ENCODE measurements at regions not wholly inside any gene's neighbourhood (a gene's known extent, or its start where the extent isn't known, plus 50 kb on each side); places are given as distances from the start of the nearest gene placed in this dataset.

DNA sequence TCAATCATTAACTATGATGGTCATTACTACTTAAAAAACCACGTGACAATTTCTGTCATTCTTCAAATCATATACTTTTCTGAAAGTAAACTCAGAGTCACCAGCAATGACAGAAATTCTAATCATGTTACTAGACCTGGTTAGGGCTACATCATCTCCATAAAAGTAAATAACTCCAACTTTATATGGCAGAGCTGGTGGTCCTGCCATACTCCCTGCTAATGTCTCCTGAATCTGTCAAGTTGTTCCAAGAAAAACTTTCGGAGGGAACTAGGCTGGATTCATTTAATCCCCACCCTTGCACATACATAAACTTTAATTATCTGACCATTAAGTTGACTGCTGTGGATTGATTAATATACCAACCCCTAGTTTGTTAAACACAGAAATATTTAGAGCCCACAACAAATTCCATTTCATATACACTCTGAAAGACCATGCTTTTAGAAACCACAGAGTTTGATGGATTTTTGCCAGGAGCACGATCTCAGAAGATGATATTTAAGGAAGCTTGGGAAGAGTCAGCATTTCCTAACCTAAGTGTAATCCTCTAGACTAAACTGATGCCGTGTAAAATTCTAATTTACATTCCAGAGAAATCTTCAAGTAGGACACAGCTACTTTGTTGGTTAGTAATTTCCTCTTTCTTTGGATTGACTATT, 577.0 kb downstream of the FAT4 start:
- TF ChIP-seq, protein P1, sequence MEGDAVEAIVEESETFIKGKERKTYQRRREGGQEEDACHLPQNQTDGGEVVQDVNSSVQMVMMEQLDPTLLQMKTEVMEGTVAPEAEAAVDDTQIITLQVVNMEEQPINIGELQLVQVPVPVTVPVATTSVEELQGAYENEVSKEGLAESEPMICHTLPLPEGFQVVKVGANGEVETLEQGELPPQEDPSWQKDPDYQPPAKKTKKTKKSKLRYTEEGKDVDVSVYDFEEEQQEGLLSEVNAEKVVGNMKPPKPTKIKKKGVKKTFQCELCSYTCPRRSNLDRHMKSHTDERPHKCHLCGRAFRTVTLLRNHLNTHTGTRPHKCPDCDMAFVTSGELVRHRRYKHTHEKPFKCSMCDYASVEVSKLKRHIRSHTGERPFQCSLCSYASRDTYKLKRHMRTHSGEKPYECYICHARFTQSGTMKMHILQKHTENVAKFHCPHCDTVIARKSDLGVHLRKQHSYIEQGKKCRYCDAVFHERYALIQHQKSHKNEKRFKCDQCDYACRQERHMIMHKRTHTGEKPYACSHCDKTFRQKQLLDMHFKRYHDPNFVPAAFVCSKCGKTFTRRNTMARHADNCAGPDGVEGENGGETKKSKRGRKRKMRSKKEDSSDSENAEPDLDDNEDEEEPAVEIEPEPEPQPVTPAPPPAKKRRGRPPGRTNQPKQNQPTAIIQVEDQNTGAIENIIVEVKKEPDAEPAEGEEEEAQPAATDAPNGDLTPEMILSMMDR (IDR thresholded peaks at IDR 0.05), result no peak
- TF ChIP-seq ZFX (IDR thresholded peaks at IDR 0.05; ENCODE audit: borderline replicate concordance), result no peak

Data from 22Rv1 (cell line).